Stimulated activated CD8-positive, alpha-beta memory T cell treated with anti-CD3 and anti-CD28 coated beads, Interleukin-12 subunit alpha, Interleukin-12 subunit beta, amount 100 ng/mL, for 1 hour (primary cell): ENCODE measurements at regions not wholly inside any gene's neighbourhood (a gene's known extent, or its start where the extent isn't known, plus 50 kb on each side); places are given as distances from the start of the nearest gene placed in this dataset.

Experiments used
- DNase-seq: peaks from one replicate; pipeline ENCODE4 v3.0.0-alpha.2; 2020; ENCODE audit warnings: low read depth

- DNase-seq = no peak
Observed at GRCh38 chr16:5595849-5596248, 498.3 kb upstream of the EEF2KMT start.

- DNase-seq = no peak
Observed at GRCh38 chr16:5590416-5590815, 492.8 kb upstream of the EEF2KMT start.

DNA sequence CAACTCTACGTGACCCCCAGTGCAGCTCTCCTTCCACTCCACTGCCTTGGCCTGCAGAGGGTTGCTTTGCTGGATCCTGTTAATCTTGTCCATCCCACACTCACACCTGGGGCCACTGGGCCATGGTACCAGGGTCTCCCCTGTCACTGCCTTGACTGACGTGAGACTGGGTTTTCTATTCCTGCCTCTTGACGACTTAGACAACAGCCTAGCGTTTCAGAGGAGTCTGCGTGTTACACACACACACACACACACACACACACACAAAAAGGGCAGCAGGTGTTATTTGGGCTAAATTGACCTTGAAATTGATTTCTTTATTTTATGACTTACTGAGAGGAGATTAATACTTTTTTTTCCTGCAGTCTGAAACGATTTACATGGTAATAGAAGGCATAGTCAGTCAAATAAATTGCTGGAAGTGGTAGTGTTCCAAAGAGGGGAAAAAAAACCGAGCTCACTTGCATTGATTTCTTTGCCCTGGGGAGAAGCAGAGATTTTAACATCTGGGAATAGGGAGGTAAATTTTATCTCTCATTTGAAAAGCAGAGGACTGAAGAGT is 492.3 kb upstream of the EEF2KMT start:
- no peak for DNase-seq

DNA sequence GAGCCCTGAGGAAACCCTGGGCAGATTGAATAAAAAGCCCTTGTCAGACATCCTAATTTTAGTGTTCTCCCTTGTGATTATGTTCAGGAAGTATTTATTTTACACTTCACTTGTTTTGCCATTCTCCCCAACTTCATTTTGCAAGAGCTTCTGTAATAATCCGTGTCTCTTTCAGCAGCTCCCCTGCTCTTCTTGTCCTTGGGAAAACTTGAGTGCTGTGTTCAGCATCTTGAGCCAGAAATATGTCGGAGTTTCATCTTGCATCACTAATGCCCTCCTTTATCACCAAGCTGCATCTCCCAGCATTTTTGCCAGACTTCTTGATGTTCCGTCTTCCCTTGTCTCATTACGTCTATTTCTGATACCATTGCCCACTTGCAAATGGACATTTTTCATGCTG is 486.5 kb upstream of the EEF2KMT start:
- no peak for DNase-seq

GRCh38 chr16:5582529-5582928 is 484.9 kb upstream of the EEF2KMT start:
- no peak for DNase-seq

DNA sequence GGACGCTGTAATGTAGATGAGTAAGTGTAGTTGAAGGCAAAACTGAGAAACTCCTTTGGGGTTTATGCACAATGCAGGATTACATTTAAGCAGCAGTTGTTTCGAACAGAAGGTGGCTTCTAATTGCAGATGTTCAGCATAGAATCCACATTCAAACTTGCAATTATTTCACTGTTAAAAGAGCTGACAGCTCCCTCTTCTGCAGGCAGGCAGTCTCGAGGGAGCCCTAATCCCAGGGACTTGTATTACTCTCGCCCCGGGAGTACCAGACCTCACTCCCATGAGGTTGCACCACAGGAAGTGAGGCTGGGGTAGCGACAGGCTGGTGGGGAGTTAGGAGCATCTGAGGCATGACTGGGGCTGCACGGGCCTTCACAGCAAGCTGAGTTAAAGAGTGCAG is 484.3 kb upstream of the EEF2KMT start:
- DNase-seq = no peak

DNA sequence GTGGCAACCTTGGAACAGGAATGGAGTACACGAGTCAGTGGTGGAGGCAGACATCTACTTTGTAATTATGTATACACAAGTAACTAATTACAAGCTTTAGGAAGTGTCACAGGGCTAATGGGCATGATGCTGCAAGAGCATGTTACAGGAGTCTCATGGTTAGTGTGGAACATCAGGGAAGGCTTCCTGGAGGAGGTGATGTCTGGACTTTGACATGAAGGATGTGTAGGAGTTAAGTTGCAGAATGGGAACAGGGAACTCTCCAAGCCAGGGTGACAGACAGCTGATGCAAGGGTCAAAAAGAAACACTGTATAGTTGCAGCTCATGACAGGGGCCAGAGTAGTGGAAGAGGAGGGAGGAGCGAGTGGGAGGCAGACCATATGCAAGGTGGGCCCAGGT is 483.8 kb upstream of the EEF2KMT start:
- no peak for DNase-seq

GRCh38 chr16:5580772-5581171 is 483.2 kb upstream of the EEF2KMT start:
- no peak for DNase-seq

DNA sequence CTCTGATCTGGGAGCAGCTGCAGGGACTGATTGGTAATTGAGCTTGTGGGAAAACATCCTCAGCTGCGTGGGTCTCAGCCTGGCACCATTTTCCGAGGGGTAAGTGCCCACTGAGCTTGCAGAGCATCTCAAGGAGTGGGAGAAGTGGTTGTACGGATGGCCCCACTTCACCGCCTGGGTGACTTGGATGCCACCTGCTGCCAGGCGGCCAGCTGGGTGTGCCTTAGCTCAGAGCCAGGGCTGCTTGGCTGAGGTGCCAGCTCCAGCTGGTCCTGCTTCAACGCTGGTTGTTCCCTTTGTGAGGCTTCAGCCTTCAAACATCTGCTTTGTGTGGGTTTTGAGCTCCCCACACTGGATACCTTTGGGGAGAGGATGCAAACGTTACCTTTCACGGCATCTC is 482.7 kb upstream of the EEF2KMT start:
- no peak for DNase-seq

DNA sequence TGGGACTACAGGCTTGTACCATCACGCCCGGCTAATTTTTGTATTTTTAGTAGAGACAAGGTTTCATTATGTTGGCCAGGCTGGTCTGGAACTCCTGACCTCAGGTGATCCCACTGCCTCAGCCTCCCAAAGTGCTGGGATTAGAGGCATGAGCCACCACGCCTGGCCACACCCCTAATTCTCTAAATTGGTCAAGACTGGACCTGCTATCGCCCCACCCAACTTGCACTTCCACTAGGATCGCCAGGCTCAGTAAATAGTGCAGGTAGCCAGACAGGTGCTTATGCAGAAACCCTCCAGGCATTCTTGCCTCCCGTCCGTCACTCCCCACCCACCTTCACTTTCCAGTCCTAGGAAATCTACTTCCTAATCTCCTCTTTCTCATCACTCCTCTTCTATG is 481.4 kb upstream of the EEF2KMT start:
- DNase-seq = no peak

- no peak for DNase-seq
Observed at GRCh38 chr16:5577463-5577862, 479.9 kb upstream of the EEF2KMT start.

- no peak for DNase-seq
Observed at GRCh38 chr16:5575646-5576245, 478.2 kb upstream of the EEF2KMT start.

- DNase-seq = no peak
Observed at GRCh38 chr16:5575121-5575520, 477.5 kb upstream of the EEF2KMT start.

- no peak for DNase-seq
Observed at GRCh38 chr16:5572056-5572455, 474.5 kb upstream of the EEF2KMT start.

DNA sequence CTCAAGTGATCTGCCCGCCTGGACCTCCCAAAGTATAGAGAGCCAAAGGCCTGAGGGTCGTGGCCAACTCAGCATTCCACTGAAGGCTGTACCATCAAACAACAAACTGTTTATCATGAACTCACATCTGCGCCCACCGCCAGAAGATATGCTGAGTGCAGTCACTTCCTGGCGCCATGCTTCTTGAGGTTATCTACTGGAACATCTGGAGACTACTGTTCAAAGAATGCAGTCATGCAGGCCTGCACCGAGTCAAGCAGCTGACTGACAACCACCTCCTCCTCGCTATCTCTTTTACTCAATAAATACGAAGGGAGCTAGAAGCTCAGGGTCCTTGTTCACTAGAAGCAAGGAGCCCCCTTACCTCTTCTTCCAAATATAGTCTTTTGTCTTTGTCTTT is 473.9 kb upstream of the EEF2KMT start:
- no peak for DNase-seq

- no peak for DNase-seq
Observed at GRCh38 chr16:5561800-5562199, 464.2 kb upstream of the EEF2KMT start.

- DNase-seq = no peak
Observed at GRCh38 chr16:5560084-5560483, 462.5 kb upstream of the EEF2KMT start.

DNA sequence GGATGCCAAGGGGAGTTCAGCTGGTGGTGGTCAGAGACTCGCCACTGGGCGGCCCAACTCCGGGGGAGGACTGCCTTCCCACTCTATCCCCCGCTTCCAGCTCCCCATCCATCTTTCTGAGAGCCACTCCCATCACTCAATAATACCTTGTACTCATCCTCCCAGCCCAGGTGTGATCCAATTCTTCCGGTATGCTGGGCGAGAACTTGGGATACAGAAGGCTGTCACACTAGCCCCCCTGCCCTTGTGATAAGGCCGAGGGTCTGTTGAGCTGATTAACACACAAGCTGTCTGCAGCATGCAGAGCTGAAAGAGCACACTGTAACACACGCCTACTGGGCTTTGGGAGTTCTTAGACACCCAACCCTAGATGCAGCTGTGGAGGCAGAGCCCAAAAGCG is 460.4 kb upstream of the EEF2KMT start:
- no peak for DNase-seq

- DNase-seq = no peak
Observed at GRCh38 chr16:5557448-5557847, 459.9 kb upstream of the EEF2KMT start.

GRCh38 chr16:5556158-5556810 is 458.7 kb upstream of the EEF2KMT start:
- no peak for DNase-seq

- no peak for DNase-seq
Observed at GRCh38 chr16:5551909-5552308, 454.3 kb upstream of the EEF2KMT start.

DNA sequence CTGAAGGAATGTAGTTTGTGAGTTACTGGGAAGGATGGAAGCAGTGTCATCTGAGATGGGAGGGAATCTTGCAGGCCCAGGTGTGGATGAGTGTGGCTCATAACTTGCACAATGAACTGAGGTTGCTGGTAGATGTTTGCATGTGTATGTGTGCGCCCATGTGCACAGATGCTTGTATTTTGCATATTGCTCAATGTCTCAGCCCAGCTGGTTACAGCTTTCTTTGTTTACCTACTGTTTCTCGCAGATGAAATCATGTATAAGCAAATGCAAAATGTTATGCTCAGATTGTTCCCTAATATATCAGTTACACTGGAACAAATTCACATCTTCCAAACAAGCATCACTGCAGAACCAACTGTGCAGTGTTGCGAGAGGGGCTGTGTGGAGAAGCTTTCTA is 452.2 kb upstream of the EEF2KMT start:
- DNase-seq = no peak

DNA sequence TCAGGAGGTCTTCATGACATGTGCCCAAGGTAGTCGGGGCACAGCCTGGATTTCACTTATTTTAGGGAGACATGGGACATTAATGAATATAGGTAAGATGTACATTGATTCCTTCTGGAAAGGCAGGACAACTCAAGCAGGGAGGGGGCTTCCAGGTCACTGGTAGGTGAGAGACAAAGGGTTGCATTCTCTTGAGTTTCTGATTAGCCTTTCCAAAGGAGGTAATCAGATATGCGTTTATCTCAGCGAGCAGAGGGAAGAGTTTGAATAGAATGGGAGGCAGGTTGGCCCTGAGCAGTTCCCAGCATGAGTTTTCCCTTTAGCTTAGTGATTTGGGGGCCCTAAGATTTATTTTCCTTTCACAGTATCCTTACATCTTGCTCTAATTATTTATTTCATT is 443.8 kb upstream of the EEF2KMT start:
- no peak for DNase-seq

DNA sequence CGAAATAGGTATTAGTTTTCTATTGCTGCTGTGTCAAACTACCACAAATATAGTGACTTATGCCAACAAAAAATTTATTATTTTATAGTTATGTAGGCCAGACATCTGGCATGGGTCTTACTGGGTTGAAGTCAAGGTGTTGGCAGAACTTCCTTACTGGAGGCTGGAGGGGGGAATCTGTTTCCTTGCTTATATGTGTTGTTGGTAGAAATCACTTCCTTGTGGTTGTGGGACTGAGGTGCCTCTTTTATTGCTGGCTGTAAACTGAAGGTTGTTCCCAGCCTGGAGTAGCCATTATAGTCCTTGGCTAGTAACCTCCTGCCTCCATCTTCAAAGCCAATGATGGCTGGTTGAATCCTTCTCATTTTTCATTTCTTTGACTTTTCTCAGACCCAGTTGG is 439.8 kb upstream of the EEF2KMT start:
- no peak for DNase-seq
